HG03280 (cell line): ENCODE measurements at regions not wholly inside any gene's neighbourhood (a gene's known extent, or its start where the extent isn't known, plus 50 kb on each side); places are given as distances from the start of the nearest gene placed in this dataset.
"Not testable (repeated sequence)": the region's sequence is repeated elsewhere in the genome, so short reads cannot be mapped to it uniquely, and the experiment has no call there.

Experiments used
- ATAC-seq: cut with Tn5 transposase; IDR thresholded peaks from one replicate; pipeline ENCODE4 v1.9.1; 2021; ENCODE audit warnings: mild to moderate bottlenecking, moderate library complexity; ENCODE audit not compliant: unreplicated experiment

DNA sequence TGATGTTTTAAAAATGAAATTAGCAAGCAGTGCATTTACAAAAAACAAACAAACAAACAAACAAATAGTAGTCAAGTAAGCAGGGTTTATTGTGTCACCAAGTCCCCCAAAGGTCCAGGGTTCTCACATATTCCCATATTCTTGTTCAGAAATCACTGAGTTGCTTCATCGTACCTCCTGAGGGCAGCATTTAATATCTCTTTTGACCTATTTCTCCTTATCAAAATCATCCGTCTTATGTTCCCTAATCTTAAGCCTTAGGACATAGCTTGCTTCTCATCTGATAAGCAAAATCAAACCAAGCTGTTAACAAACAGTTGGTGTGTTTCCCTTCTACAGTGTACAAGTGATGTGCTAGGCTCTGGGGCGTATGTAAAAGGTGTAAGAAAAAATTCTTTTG is 109.5 kb upstream of the MAN2A1 start:
- ATAC-seq, result no peak

DNA sequence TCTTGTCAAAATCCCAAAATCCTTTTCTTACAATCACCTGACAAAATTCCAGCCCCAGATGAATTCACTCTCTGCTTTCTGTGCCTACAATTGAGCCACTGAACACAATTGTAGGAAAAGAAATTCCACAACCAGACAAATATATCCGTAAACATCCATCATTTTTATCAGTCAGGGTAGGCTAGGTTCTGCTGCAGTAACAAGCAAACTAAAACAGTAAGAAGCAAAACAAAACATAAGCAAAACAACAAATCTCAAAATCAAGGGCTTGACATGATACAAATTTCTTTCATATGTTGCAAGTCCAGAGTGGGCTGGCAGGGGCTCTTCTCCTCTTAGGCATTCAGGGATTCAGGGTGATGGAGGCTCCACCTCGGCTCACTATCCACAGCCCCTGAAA is 114.2 kb upstream of the MAN2A1 start:
- no peak for ATAC-seq

DNA sequence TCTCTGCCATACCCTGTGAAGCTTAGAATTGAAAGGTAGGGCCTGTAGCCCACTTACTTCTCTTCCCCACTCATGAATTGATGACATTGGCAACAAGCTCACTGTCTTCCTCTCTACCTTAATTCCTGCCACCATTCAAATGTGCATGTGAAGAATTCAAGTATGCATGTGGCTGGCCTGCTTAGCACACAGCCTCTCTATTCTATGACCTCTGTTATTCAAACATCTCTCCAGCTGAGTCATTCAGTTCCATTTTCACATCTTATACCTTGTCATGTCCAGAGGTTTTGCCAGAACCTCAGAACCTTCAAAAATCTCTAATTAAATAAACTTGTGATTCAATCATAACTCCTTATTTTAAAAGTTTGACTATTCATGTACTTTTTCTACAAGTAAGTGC is 114.7 kb upstream of the MAN2A1 start:
- no peak for ATAC-seq

DNA sequence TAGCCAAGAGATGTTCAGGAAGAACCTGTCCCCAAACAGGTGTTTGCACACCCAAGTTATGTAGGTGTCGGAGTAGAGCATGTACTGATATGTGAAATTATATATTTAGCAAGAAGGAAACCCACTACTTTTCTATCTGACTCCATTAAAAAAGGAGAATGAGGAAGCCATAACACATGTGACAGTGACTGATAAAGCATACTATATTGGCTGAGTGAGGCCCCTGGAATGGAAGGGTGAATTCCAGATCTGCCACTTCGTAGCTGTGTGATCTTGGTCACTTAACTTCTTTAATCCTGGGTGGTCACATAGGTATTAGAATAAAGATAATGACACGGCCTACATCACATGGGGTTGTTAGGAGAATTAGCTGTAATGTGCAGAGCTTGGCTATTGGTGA is 116.0 kb upstream of the MAN2A1 start:
- no peak for ATAC-seq

DNA sequence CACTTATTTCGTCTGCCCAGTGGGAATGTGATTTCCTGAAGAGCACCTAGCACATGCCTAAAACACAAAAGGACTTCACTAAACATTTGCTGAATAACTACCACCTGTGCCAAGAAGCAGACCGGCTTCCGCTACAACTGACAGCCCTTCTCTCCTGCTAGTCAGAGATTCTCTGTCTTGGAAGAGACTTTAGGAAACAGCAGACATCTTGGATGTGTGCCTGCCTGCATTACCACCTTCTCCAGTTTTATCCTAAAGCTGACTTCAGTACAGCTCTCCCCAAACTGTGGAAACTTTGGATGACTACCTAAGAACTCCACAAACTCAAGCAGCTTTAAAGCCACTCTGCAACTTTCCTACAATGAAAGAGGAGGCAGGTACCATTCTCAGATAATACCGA is 116.5 kb upstream of the MAN2A1 start:
- no peak for ATAC-seq

DNA sequence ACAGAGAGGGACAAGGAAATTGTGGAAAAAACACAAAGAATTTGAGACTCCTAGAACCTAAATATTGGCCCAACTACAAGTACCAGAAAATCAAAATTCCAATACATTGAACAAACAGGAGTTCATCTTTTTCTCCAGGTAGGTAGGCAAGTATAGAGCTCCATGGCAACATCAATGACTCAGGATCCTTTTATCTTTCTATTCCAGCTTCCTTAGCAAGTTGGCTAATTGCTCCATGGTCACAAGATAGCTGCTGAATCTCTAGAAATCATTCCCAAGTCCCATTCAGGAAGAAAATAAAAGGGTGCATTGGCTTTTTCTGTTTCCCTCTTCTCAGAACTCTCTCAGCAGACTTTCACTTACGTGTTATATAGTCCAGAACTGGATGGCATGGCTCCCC is 117.9 kb upstream of the MAN2A1 start:
- no peak for ATAC-seq

DNA sequence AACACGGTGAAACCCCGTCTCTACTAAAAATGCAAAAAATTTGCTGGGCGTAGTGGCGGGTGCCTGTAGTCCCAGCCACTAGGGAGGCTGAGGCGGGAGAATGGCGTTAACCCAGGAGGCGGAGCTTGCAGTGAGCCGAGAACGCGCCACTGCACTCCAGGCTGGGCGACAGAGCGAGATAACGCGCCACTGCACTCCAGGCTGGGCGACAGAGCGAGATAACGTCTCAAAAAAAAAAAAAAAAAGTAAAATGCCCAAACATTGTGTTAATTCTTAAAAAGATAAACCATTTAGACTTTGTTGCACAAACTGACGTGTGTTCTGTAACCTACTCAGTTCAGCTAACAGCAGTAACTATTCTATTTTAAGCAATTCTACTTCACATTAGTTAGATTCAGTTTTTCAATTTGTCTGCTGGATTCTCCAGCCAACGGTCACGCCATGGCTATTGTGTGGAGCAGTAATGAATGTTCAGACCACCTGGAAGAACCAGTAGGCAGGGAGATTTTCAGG is 119.3 kb upstream of the MAN2A1 start:
- ATAC-seq, result no peak

DNA sequence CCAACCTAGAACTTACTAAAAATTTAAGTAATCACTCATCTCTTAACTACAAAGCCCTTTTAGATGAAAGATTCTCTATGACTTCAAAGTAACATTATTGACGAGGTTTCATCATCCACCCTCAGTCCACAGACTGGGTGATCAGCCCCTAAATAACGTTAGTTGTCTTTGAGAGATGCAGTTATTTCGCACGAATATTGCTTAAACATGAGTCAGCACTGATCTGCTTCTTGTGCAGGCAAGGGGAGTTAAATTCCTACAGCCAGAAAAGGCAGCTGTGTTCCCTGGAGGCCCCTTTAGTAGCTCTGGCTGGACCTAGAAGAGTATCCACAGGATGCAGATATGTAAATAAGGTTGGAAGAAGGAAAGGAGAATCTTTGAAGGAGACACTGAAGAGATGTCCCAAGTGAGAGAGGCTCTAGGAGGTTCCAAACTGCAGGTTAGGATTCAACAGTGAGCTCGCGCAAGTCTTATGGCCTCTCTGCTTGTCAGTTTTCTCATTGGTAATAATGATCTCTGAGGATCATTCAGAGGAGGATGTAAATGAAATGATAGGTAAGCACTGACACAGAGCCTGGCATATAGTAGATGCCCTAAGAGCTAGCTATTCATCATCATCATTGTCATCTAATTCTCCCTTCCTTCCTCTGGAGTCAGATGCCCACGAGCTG is 122.2 kb upstream of the MAN2A1 start:
- ATAC-seq, result no peak

DNA sequence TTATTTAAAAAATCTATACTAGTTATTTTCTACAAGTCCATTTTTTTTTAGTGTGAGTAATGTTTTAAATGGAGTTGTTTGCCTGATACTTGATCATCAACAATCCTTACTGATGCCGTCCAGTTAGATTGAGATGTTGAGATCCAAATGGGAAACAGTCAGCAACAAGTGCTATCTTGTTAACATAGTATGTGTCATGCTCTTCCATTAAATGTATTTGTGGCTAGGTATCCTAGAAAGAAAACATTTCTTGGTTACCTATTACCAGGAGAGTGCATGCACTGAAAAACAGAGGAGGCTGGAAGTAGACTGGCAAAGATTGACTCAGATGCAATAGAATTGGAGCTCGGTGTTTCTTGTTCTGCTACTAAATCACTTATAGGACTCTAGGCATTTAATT is 123.4 kb upstream of the MAN2A1 start:
- no peak for ATAC-seq

DNA sequence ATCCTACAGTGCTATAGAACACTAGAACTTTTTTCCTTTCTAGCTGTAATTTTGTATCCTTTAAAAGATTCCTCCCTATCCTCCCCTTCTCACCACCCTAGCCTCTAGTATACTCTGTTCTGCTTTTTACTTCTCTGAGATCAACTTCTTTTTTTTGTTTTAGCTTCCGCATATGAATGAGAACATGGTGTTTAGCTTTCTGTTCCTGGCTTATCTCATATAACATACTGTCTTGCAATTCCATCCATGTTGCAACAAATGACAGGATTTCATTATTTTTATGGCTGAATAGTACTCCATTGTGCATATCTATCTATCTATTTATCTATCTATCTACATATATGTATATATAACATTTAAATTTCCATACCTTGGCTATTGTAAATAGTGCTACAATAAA is 126.0 kb upstream of the MAN2A1 start:
- ATAC-seq, result no peak

DNA sequence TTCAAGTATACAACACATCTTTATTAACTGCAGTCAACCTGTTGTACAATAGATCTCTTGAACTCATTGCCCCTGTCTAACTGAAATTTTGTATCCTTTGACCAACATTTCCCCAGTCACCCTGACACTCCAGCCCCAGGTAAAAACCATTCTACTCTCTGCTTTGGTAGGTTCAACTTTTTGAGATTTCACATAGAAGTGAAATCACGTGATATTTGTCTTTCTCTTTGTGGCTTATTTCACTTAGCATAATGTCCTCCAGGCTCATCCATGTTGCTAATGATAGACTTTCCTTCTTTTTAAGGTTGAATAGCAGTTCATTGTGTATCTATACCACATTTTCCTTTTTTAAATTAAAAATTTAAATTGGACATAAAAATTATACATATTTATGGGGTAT is 126.5 kb upstream of the MAN2A1 start:
- no peak for ATAC-seq

DNA sequence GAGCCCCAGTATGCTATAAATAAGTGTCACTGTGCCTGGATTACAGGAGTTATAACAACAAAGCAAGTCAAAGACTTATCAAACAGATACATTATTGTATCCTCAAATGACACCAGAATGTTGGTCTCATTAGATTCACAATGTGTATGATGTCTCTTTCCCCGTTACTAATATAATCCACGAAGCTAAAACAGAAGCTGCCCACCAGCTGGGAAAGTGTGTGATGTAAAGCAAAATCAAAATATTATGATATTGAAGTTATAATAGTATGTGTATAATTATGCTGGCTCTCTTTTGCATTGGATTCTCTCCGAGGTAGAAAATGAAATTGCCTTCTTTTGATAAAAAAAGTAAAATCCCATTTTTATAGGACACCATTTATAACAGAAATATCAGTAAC is 127.3 kb upstream of the MAN2A1 start:
- ATAC-seq, result no peak

DNA sequence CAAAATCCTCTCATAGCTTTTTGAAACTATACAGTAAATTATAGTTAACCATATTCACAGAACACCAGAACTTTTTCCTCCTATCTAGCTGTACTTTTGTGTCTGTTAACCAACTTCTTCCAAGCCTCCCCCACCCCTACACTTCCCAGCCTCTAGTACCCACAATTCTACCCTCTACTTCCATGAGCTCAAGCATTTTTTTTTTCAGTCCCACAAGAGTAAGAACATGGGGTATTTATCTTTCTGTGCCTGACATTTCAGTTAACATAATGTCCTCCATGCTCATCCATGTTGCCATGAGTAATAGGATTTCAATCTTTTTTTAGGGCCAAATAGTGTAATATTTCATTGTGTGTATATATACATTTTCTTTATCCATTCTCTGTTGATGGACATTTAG is 128.3 kb upstream of the MAN2A1 start:
- no peak for ATAC-seq

DNA sequence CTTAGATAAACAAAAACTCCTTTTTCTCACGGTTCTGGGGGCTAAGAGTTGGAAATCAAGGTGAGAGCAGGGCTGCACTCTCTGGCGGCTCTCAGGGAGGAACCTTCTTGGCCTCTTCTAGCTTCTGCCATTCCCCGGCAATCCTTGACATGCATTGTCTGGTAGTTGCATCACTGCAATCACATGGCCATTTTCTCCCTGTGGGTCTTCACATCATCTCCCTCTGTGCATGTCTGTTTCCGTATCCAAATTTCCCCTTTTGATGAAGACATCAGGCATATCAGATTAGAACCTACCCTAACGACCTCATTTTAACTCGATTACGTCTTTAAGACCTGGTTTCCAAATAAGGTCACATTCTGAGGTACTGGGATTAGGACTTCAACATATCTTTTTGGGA is 129.2 kb upstream of the MAN2A1 start:
- no peak for ATAC-seq

DNA sequence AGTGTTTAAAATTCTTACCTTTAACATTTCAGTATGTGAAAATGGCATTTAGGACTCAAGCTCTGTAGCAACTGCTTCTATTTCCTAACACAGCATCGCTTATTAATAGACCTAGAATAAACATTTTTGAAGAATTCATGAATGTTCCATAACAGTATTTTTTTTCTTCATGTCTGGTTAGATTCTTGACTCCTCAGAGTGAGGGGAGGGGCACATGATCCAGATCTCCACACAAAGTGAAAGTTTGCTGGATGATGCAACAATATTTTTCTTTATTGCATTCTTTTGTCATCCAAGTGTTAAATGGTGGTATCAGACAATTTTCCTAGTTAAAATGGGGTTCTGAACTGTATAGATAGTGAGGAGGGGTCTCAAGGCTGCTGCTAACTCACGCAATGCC is 130.8 kb upstream of the MAN2A1 start:
- no peak for ATAC-seq

DNA sequence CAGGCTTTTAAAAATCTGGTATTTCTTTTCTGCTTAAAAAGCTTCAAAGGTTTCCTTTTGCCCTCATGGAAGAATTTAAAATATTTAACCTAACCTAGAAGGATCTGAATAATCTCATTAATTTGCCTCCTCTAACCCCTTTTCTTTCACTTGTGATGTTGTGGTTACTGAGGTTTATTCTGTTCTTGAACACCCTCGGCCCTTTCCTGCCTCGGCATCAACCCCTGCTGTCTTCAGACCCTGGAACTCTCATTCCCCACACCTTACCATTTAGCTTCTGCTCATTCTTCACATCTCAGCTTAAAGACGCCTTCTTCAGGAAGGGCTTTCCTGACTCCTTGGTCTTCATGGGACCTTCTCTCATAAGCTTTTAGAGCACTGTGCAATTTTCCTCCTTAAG is 131.4 kb upstream of the MAN2A1 start:
- ATAC-seq, result no peak

DNA sequence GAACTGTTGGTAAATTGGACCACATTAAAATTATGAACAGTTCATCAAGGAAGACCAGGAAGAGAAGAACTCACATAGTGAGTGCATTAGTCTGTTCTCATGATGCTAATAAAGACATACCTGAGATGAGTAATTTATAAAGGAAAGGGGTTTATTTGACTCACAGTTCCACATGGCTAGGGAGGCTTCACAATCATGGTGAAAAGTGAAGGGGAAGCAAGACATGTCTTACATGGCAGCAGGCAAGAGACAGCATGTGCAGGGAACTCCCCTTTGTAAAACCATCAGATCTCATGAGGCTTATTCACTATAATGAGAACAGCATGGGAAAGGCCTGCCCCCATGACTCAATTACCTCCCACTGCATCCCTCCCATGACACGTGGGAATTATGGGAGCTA is 135.9 kb upstream of the MAN2A1 start:
- ATAC-seq, result no peak

DNA sequence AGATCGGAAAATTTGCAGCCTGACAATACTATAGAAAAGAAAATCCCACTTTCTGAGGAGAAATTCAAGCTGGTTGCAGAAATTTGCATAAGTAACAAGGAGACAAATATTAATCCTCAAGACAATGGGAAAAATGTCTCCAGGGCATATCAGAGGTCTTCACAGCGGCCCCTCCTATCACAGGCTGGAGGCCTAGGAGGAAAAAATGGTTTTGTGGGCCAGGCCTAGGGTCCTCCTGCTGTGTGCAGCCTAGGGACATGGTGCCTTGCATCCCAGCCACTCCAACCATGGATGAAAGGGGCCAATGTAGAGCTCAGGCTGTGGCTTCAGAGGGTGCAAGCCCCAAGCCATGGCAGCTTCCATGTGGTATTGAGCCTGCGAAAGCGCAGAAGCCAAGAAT is 138.5 kb upstream of the MAN2A1 start:
- not testable (repeated sequence) for ATAC-seq

DNA sequence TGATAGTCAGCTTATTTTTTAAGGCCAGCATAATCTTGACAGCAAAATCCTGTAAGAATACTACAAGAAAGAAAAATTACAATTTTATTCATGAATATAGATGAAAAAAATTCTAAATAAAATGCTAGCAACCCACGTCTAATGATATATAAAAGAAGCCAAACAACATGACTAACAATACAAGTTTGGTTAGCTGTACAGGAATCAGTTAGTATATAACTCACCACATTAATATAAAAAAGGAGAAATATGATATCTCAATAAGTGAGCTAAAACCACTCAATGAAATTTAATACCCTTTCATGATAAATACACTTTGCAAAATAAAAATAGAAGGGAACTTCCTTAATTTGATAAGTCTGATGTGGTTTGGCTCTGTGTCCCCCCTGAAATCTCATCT is 139.7 kb upstream of the MAN2A1 start:
- no peak for ATAC-seq

DNA sequence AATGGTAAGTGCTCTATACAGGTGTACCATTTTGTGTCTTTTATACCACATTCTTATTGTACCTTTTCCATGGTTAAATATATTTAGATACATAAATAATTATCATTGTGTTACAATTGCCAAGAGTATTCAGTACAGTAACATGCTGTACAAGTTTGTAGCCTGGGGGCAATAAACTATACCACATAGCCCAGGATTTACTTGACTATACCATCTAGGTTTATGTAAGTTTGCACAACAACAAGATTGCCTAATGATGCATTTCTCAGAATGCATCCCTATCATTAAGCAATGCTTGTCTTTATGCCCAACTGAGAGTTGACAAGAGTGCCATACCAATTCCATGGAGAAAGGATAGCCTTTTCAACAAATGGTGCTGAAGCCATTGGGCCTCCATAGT is 136.7 kb upstream of the PJA2 start:
- no peak for ATAC-seq

DNA sequence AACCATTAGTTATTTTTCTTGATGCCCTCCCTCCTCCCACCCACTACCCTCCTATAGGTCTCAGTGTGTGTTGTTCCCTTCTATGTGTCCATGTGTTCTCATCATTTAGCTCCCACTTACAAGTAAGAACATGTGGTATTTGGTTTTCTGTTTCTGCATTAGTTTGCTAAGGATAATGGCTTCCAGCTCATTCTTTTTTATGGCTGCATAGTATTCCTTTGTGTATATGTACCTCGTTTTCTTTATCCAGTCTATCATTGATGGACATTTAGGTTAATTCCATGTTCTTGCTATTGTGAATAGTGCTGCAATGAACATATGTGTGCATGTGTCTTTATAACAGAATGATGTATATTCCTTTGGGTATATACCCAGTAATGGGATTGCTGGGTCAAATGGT is 135.1 kb upstream of the PJA2 start:
- not testable (repeated sequence) for ATAC-seq

DNA sequence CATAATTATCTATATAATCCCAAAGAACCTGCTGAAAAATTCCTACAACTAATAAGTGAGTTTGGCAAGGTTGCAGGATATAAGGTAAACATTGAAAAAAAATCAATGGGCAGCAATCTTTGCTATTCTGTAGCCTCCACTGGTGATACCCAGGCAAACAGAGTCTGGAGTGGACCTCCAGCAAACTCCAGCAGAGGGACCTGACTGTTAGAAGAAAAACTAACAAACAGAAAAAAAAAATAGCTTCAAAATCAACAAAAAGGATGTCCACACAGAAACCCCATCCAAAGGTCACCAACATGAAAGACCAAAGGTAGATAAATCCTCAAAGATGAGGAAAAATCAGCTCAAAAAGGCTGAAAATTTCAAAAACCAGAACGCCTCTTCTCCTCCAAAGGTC is 128.9 kb upstream of the PJA2 start:
- ATAC-seq, result not testable (repeated sequence)

DNA sequence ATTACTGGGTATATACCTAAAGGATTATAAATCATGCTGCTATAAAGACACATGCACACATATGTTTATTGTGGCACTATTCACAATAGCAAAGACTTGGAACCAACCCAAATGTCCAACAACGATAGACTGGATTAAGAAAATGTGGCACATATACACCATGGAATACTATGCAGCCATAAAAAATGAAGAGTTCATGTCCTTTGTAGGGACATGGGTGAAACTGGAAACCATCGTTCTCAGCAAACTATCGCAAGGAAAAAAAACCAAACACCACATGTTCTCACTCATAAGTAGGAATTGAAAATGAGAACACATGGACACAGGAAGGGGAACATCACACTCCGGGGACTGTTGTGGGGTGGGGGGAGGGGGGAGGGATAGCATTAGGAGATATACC is 125.3 kb upstream of the PJA2 start:
- not testable (repeated sequence) for ATAC-seq
